Type B pancreatic cell (in vitro differentiated cells): ENCODE measurements at regions not wholly inside any gene's neighbourhood (a gene's known extent, or its start where the extent isn't known, plus 50 kb on each side); places are given as distances from the start of the nearest gene placed in this dataset.
A peak's percentile ranks its signal among the peaks of the same experiment; 100 is the strongest.

ENCODE experiments used
- DNase-seq: peaks from one replicate; pipeline ENCODE4 v3.0.0; 2021; ENCODE audit warnings: mixed read lengths; ENCODE audit not compliant: unreplicated experiment; ENCODE audit errors: extremely low spot score
- H3K27ac Mint-ChIP-seq: 2 replicates; pipeline ENCODE4 v1.8.0; 2021; ENCODE audit warnings: mild to moderate bottlenecking, mixed read lengths
- H3K27me3 Mint-ChIP-seq: 2 replicates; pipeline ENCODE4 v1.8.0; 2021; ENCODE audit warnings: mixed read lengths
- H3K36me3 Mint-ChIP-seq: 2 replicates; pipeline ENCODE4 v1.8.0; 2021; ENCODE audit warnings: mixed read lengths
- H3K4me1 Mint-ChIP-seq: one replicate; pipeline ENCODE4 v1.8.0; 2021; ENCODE audit warnings: mixed read lengths; ENCODE audit not compliant: unreplicated experiment
- H3K4me3 Mint-ChIP-seq: 2 replicates; pipeline ENCODE4 v1.8.0; 2021; ENCODE audit warnings: mild to moderate bottlenecking, mixed read lengths
- H3K9me3 Mint-ChIP-seq: 2 replicates; pipeline ENCODE4 v1.8.0; 2021; ENCODE audit warnings: mixed read lengths
- TF ChIP-seq, protein P1 (sequence below): fragments of 200-600 bp; sonication (generic); conservative IDR thresholded peaks from 2 replicates; pipeline ENCODE4 v1.5.0; 2021; ENCODE audit warnings: antibody characterized with exemption, mild to moderate bottlenecking

DNA sequence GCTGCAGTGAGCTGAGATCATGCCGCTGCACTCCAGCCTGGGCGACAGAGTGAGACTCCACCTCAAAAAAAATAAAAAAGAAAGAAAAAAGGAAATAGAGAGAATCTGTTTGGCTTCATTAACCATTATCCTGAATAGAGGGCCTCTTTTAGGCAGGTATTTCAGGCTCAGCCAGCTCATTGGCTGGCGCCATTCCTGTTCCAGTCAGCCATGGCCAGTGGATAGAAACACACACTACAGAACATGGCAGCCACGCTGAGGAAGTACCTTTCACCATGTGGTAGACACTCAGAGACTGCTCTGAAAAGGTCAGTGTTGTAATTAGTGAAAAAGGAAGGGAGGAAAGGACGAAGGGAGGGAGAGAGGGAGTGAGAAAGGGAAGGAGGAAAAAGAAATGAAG lies 340.0 kb upstream of the ACTBL2 start:
- H3K9me3 Mint-ChIP-seq: peaks cover 7% of the 10 kb centered on the region
- no peaks in the 10 kb centered on the region for H3K4me1 Mint-ChIP-seq
- H3K36me3 Mint-ChIP-seq: no peaks in the 10 kb centered on the region
- no peak overlapping the region for H3K27ac Mint-ChIP-seq
- TF ChIP-seq, protein P1, sequence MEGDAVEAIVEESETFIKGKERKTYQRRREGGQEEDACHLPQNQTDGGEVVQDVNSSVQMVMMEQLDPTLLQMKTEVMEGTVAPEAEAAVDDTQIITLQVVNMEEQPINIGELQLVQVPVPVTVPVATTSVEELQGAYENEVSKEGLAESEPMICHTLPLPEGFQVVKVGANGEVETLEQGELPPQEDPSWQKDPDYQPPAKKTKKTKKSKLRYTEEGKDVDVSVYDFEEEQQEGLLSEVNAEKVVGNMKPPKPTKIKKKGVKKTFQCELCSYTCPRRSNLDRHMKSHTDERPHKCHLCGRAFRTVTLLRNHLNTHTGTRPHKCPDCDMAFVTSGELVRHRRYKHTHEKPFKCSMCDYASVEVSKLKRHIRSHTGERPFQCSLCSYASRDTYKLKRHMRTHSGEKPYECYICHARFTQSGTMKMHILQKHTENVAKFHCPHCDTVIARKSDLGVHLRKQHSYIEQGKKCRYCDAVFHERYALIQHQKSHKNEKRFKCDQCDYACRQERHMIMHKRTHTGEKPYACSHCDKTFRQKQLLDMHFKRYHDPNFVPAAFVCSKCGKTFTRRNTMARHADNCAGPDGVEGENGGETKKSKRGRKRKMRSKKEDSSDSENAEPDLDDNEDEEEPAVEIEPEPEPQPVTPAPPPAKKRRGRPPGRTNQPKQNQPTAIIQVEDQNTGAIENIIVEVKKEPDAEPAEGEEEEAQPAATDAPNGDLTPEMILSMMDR: no peak
- no peaks in the 10 kb centered on the region for H3K27me3 Mint-ChIP-seq
- no peak for DNase-seq
- no peak overlapping the region for H3K4me3 Mint-ChIP-seq

DNA sequence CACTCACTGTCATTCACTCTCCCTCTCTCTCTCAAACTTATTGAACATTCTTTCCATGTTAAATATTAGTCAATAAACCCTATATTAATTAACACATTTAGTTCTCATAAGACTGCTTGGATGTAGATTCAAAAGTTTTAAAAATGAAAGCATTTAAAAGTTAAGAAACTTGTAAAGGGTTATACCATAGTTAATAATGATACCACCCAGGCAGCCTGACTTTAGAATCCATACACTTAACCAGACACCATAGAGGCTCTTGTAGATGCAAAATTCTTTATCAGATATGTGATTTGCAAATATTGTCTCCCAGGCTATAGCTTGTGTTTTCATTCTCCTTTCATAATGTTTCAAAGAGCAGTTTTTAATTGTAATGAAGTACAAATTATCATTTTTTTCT lies 335.8 kb upstream of the ACTBL2 start:
- TF ChIP-seq, protein P1: no peak
- peaks cover 4% of the 10 kb centered on the region for H3K4me1 Mint-ChIP-seq
- no peaks in the 10 kb centered on the region for H3K27me3 Mint-ChIP-seq
- no peak overlapping the region for H3K27ac Mint-ChIP-seq
- DNase-seq: no peak
- H3K36me3 Mint-ChIP-seq: no peaks in the 10 kb centered on the region
- H3K4me3 Mint-ChIP-seq: no peak overlapping the region
- H3K9me3 Mint-ChIP-seq: peaks cover 5% of the 10 kb centered on the region

DNA sequence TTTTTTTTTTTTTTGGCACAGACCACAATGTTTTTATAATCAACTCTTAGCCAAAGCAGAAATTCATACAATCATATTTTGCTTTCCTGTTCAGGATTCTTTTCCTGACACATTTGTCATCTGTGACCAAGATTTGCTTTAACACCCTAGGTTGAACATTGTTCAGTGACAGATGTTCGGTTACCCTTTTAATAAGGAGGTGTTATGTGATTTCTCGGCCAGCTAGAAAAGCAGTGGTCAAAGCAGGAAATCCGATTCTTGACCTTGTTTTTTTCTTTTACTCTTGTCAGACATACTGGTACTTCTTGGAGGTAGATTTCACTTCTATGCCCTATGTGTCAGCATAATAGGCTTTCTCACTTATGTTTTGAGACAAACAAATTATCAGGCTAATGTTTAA lies 335.3 kb upstream of the ACTBL2 start:
- peaks cover 4% of the 10 kb centered on the region for H3K4me1 Mint-ChIP-seq
- no peak for DNase-seq
- H3K27me3 Mint-ChIP-seq: no peaks in the 10 kb centered on the region
- no peak overlapping the region for H3K4me3 Mint-ChIP-seq
- TF ChIP-seq, protein P1: no peak
- H3K9me3 Mint-ChIP-seq: no peaks in the 10 kb centered on the region
- H3K27ac Mint-ChIP-seq: no peak overlapping the region
- no peaks in the 10 kb centered on the region for H3K36me3 Mint-ChIP-seq

DNA sequence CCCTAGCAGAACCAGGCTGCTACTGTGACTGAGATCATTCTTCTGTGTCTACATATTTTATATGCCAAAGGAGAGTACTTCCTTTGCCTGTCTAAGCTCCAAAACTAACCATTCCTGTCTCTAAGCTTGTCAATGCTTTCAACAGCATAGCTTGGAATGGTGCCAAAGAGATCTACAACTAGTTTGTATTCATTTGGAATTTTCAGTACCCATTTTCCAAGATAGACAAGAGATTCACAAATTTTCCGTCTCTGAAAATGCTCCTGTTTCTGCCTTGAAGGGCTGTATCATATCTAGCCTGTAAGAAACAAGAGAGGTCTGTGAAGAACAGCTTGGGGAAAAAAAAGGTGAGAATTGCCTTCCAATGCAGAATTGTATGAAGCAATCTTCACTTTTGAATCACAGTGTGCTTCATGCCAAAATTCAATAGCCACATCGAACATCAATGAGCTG lies 334.4 kb upstream of the ACTBL2 start:
- Mint-ChIP-seq H3K27ac (peak overlapping the region; percentile 58), H3K4me3 (peak overlapping the region; percentile 38), H3K36me3 (no peaks in the 10 kb centered on the region), H3K4me1 (peaks cover 4% of the 10 kb centered on the region), H3K9me3 (no peaks in the 10 kb centered on the region), H3K27me3 (no peaks in the 10 kb centered on the region)
- TF ChIP-seq, protein P1: no peak
- no peak for DNase-seq

DNA sequence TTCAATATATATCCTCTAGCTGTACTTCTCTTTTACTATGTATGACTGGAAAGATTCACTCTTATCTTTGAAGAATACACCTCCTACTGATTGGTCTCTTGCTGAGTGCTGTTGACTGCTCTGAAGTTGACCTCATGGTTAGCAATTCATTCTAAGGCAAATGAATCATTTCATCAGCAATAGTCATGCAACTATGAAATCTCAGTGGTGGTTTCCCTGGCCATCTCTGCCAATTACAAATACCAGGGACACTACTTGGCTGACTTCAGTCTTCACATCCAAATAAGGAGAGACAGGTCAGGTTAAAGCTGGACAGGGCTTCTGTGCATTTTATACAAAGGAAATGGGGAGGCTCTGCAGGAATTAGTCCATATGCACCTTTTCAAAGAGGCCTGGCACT lies 333.5 kb upstream of the ACTBL2 start:
- Mint-ChIP-seq H3K36me3 (no peaks in the 10 kb centered on the region), H3K27me3 (no peaks in the 10 kb centered on the region), H3K4me3 (no peak overlapping the region), H3K9me3 (no peaks in the 10 kb centered on the region), H3K27ac (peak overlapping the region; percentile 65), H3K4me1 (peaks cover 4% of the 10 kb centered on the region)
- no peak for DNase-seq
- TF ChIP-seq, protein P1: no peak

DNA sequence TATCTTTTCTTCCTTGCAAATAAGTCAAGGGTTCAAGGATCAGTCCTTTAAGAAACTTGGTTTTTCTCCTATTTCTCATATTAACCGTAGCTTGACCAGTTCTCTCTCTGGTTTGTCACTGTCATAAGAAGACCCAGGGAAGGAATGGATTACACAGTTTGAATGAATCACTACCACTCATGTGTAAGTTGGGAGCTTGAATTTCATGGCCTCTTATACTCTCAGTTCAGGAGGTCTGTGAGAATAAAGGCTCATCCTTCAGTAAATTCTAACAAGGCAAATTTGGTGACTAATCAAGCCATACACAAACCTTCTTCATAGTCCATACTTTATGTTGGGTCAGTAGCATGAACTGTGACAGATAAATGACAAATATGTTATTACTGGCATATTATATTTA lies 323.1 kb upstream of the ACTBL2 start:
- H3K9me3 Mint-ChIP-seq: no peaks in the 10 kb centered on the region
- peaks cover 4% of the 10 kb centered on the region for H3K36me3 Mint-ChIP-seq
- H3K4me1 Mint-ChIP-seq: peaks cover 5% of the 10 kb centered on the region
- no peak overlapping the region for H3K27ac Mint-ChIP-seq
- no peaks in the 10 kb centered on the region for H3K27me3 Mint-ChIP-seq
- DNase-seq: no peak
- TF ChIP-seq, protein P1: no peak
- H3K4me3 Mint-ChIP-seq: no peak overlapping the region
